SK-N-MC (cell line): ENCODE measurements at regions not wholly inside any gene's neighbourhood (a gene's known extent, or its start where the extent isn't known, plus 50 kb on each side); places are given as distances from the start of the nearest gene placed in this dataset.

ENCODE experiments used
- EZH2 ChIP-seq: fragments of 200-600 bp; sonication (generic); IDR thresholded peaks from one replicate; pipeline ENCODE4 v1.6.1; 2017; ENCODE audit warnings: antibody characterized with exemption
- POLR2AphosphoS5 ChIP-seq: IDR thresholded peaks from 2 replicates; pipeline ENCODE4 v1.6.1; 2012; ENCODE audit warnings: mild to moderate bottlenecking, low read depth, low read length, borderline replicate concordance

- no peak for TF ChIP-seq EZH2
- no peak for TF ChIP-seq POLR2AphosphoS5
Measured at GRCh38 chr1:29460694-29461093, 224.4 kb downstream of the PTPRU start.
